LHCN-M2 (cell line): ENCODE measurements at regions not wholly inside any gene's neighbourhood (a gene's known extent, or its start where the extent isn't known, plus 50 kb on each side); places are given as distances from the start of the nearest gene placed in this dataset.
"Not testable (repeated sequence)": the region's sequence is repeated elsewhere in the genome, so short reads cannot be mapped to it uniquely, and the experiment has no call there.

Experiments
- DNase-seq: peaks from one replicate; pipeline ENCODE4 v3.0.0-alpha.2; 2012; ENCODE audit warnings: low read depth

GRCh38 chr7:43044511-43044910 lies 67.9 kb upstream of the HECW1 start:
- DNase-seq, result no peak

GRCh38 chr7:43054052-43054722 lies 58.3 kb upstream of the HECW1 start:
- no peak for DNase-seq

DNA sequence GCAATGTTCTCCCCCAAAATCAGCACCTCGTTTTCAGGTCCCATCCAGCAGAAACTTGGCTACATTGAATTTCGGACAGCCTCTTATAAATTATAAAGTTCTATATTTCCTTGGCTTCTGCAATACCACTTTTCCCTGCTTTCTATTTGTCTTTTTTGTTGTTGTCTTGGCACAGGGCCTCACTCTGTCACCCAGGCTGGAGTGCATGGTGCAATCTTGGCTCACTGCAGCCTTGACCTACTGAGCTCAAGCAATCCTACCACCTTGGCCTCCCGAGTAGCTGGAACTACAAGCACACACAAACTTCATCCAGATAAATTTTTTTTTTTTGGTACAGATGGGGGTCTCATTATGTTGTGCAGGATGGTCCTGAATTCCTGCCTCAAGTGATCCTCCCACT lies 55.3 kb upstream of the HECW1 start:
- no peak for DNase-seq

DNA sequence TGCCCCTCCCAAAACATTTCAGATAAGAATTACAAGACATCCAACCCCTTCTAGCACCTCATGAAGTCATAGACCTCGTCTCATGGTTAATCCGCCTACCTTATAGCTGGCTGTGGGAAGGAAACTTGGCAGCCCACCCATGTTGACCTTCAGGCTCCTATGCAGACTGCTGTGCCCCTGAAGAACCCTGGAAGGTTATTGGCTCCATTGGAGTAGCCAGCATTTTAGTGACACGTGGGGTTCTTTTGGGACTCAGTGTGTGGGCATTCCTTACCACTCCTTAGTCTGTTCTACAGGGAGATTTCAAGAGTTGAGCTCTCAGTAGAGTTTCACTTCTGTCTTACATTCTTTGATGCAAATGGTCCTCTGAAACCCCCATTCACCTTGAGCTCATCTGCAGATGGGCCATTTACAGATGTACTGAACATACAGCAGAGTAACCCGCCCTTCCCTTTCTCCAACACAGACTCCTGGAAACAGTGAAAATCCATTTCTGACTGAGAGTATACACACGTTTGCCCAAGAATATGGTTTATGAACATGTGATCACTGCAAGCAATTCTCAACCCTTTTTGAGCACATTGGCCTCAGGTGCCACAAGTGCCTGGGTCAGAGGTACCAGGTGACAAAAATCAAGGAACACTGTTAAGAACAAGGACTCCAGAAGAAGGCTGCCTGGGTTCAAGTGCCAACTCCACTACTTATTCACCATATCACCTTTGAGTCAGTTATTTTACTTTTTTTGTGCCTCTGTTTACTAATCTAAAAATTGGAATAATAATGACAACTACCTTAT lies 54.0 kb upstream of the HECW1 start:
- no peak for DNase-seq

GRCh38 chr7:43059067-43059600 lies 53.3 kb upstream of the HECW1 start:
- not testable (repeated sequence) for DNase-seq
